NCI-H69 (cell line): ENCODE measurements at regions not wholly inside any gene's neighbourhood (a gene's known extent, or its start where the extent isn't known, plus 50 kb on each side); places are given as distances from the start of the nearest gene placed in this dataset.
"Not testable (repeated sequence)": the region's sequence is repeated elsewhere in the genome, so short reads cannot be mapped to it uniquely, and the experiment has no call there.

Experiments used
- DNase-seq: peaks from one replicate; lab custom pipeline; 2025; lab: John Stamatoyannopoulos, UW

- no peak for DNase-seq
Observed at GRCh38 chr12:60501124-60501729, 905.4 kb downstream of the SLC16A7 start.

- DNase-seq, result no peak
Observed at GRCh38 chr12:60522684-60523400, 927.0 kb downstream of the SLC16A7 start.

- no peak for DNase-seq
Observed at GRCh38 chr12:60529261-60529660, 933.4 kb downstream of the SLC16A7 start.

- DNase-seq, result no peak
Observed at GRCh38 chr12:60529723-60530122, 933.9 kb downstream of the SLC16A7 start.

GRCh38 chr12:60535363-60535762 is 939.5 kb downstream of the SLC16A7 start:
- no peak for DNase-seq

- DNase-seq, result no peak
Observed at GRCh38 chr12:60539592-60539991, 943.8 kb downstream of the SLC16A7 start.

GRCh38 chr12:60568914-60569313 is 973.1 kb downstream of the SLC16A7 start:
- DNase-seq, result no peak

GRCh38 chr12:60577607-60578006 is 981.8 kb downstream of the SLC16A7 start:
- no peak for DNase-seq

- DNase-seq, result not testable (repeated sequence)
Observed at GRCh38 chr12:60587664-60588063, 991.8 kb downstream of the SLC16A7 start.

- DNase-seq, result no peak
Observed at GRCh38 chr12:60594035-60594711, 998.3 kb downstream of the SLC16A7 start.

- DNase-seq, result no peak
Observed at GRCh38 chr12:60602601-60603000, 1006.8 kb downstream of the SLC16A7 start.

- DNase-seq, result not testable (repeated sequence)
Observed at GRCh38 chr12:60603475-60603874, 1007.6 kb downstream of the SLC16A7 start.

GRCh38 chr12:60616400-60616799 is 1020.6 kb downstream of the SLC16A7 start:
- no peak for DNase-seq

- DNase-seq, result no peak
Observed at GRCh38 chr12:60630796-60631195, 1035.0 kb downstream of the SLC16A7 start.

GRCh38 chr12:60644076-60644475 is 1048.2 kb downstream of the SLC16A7 start:
- DNase-seq, result peak; percentile 2

GRCh38 chr12:60666895-60667294 is 1071.1 kb downstream of the SLC16A7 start:
- no peak for DNase-seq

GRCh38 chr12:60672949-60673348 is 1077.1 kb downstream of the SLC16A7 start:
- DNase-seq, result no peak

GRCh38 chr12:60684988-60685655 is 1089.3 kb downstream of the SLC16A7 start:
- DNase-seq, result no peak

- DNase-seq, result no peak
Observed at GRCh38 chr12:60689137-60689536, 1093.3 kb downstream of the SLC16A7 start.

GRCh38 chr12:60693019-60693626 is 1097.3 kb downstream of the SLC16A7 start:
- DNase-seq, result no peak

- no peak for DNase-seq
Observed at GRCh38 chr12:60704171-60704914, 1108.5 kb downstream of the SLC16A7 start.
